CD14-positive monocyte (primary cell): ENCODE measurements at regions not wholly inside any gene's neighbourhood (a gene's known extent, or its start where the extent isn't known, plus 50 kb on each side); places are given as distances from the start of the nearest gene placed in this dataset.

Experiments
- DNase-seq, 3 donors: peaks; one replicate each; pipeline ENCODE4 v3.0.0-alpha.2; 2011 to 2022
- H2AFZ ChIP-seq: 2 replicates; pipeline ENCODE4 v1.6.0; 2012; ENCODE audit warnings: mild to moderate bottlenecking, low read depth, low read length, inconsistent platforms; ENCODE audit not compliant: insufficient read depth, poor library complexity, severe bottlenecking
- H3K27ac ChIP-seq, 2 donors: 1 replicate in 1 of 2; 2 replicates in 1 of 2; pipeline ENCODE4 v1.5.1; 2012 to 2013; ENCODE audit warnings: low read length in 2 of 2, control low read depth in 1 of 2, inconsistent platforms in 1 of 2, low read depth in 1 of 2, mild to moderate bottlenecking in 1 of 2
- H3K27me3 ChIP-seq, 2 donors: one replicate each; pipeline versions ENCODE4 v1.6.0 to v1.6.1; 2011 to 2013; ENCODE audit warnings: low read length in 2 of 2; ENCODE audit not compliant: control insufficient read depth in 2 of 2, insufficient read depth in 2 of 2
- H3K36me3 ChIP-seq, 2 donors: replicated peaks in 1 of 2; 1 replicate in 1 of 2; 2 replicates in 1 of 2; pipeline versions ENCODE4 v1.5.1 to v1.6.1; 2012 to 2013; ENCODE audit warnings: low read length in 2 of 2, control low read depth in 1 of 2, inconsistent platforms in 1 of 2, mild to moderate bottlenecking in 1 of 2; ENCODE audit not compliant: insufficient read depth in 2 of 2, control insufficient read depth in 1 of 2
- H3K4me1 ChIP-seq, 2 donors: 1 replicate in 1 of 2; 2 replicates in 1 of 2; pipeline versions ENCODE4 v1.5.1 to v1.6.1; 2012 to 2013; ENCODE audit warnings: low read length in 2 of 2, control low read depth in 1 of 2, inconsistent platforms in 1 of 2, mild to moderate bottlenecking in 1 of 2, moderate library complexity in 1 of 2; ENCODE audit not compliant: insufficient read depth in 2 of 2, control insufficient read depth in 1 of 2
- H3K4me2 ChIP-seq: replicated peaks from 2 replicates; pipeline ENCODE3; 2012; ENCODE audit warnings: low read length, moderate library complexity, mild to moderate bottlenecking; ENCODE audit not compliant: poor library complexity, severe bottlenecking; ENCODE audit errors: extremely low read depth
- H3K4me3 ChIP-seq, 3 experiments: fragments of 200-600 bp in 1 of 3; sonication (generic) in 1 of 3; replicated peaks in 1 of 3; 1 replicate in 2 of 3; 2 replicates in 1 of 3; pipeline ENCODE4 v1.5.1; 2011 to 2013; ENCODE audit warnings: low read length in 3 of 3, mild to moderate bottlenecking in 3 of 3, control low read depth in 2 of 3, low read depth in 2 of 3, inconsistent platforms in 1 of 3, moderate library complexity in 1 of 3
- H3K79me2 ChIP-seq: 2 replicates; pipeline ENCODE4 v1.6.0; 2012; ENCODE audit warnings: mild to moderate bottlenecking, control low read depth, inconsistent platforms, low read length, moderate library complexity; ENCODE audit not compliant: insufficient read depth
- H3K9ac ChIP-seq: 2 replicates; pipeline ENCODE4 v1.6.0; 2017; ENCODE audit warnings: low read length, mild to moderate bottlenecking; ENCODE audit not compliant: insufficient read depth, poor library complexity, severe bottlenecking
- H3K9me3 ChIP-seq, 2 donors: replicated peaks in 1 of 2; 1 replicate in 1 of 2; 2 replicates in 1 of 2; pipeline versions ENCODE4 v1.5.1 to v1.6.1; 2012 to 2013; ENCODE audit warnings: low read length in 2 of 2, control low read depth in 1 of 2; ENCODE audit not compliant: control insufficient read depth in 1 of 2, insufficient read depth in 1 of 2
- H4K20me1 ChIP-seq: 2 replicates; pipeline ENCODE4 v1.6.0; 2012; ENCODE audit warnings: mild to moderate bottlenecking, low read length, control low read depth, moderate library complexity; ENCODE audit not compliant: insufficient read depth
- H3K27ac Mint-ChIP-seq, 7 donors: one replicate each; pipeline ENCODE4 v1.8.0; 2020; ENCODE audit warnings: mild to moderate bottlenecking in 7 of 7, mixed read lengths in 7 of 7, moderate library complexity in 6 of 7, inconsistent platforms in 2 of 7
- H3K27me3 Mint-ChIP-seq, 3 donors: one replicate each; pipeline ENCODE4 v1.8.0; 2021 to 2022; ENCODE audit warnings: low read depth in 3 of 3, mild to moderate bottlenecking in 3 of 3, mixed read lengths in 3 of 3, moderate library complexity in 3 of 3, inconsistent platforms in 1 of 3
- H3K36me3 Mint-ChIP-seq, 2 donors: one replicate each; pipeline ENCODE4 v1.8.0; 2020; ENCODE audit warnings: mixed read lengths in 2 of 2, inconsistent platforms in 1 of 2, mild to moderate bottlenecking in 1 of 2
- H3K4me1 Mint-ChIP-seq: one replicate; pipeline ENCODE4 v1.8.0; 2020; ENCODE audit warnings: mild to moderate bottlenecking, mixed read lengths
- H3K4me3 Mint-ChIP-seq, 2 donors: one replicate each; pipeline ENCODE4 v1.8.0; 2020; ENCODE audit warnings: mild to moderate bottlenecking in 2 of 2, mixed read lengths in 2 of 2, moderate library complexity in 1 of 2
- H3K9me3 Mint-ChIP-seq, 7 donors: one replicate each; pipeline ENCODE4 v1.8.0; 2020 to 2022; ENCODE audit warnings: mixed read lengths in 7 of 7, mild to moderate bottlenecking in 6 of 7, moderate library complexity in 6 of 7, inconsistent platforms in 2 of 7
- WGBS: methylation state at CpG from one replicate; pipeline ENCODE4 v1.1.5; 2013; ENCODE audit warnings: missing lambda C conversion rate; ENCODE audit not compliant: insufficient coverage; 5-methylcytosine and 5-hydroxymethylcytosine counted together
- intact Hi-C, 2 donors: fragments of 100-400 bp; cut with micrococcal nuclease; formaldehyde crosslinking; loops; one replicate each; pipeline versions ENCODE4 v1.15.0 to v1.15.1; 2023
- TF ChIP-seq, protein P1 (sequence below): fragments of 200-600 bp; IDR thresholded peaks from one replicate; pipeline ENCODE4 v1.8.0; 2022; ENCODE audit warnings: antibody characterized with exemption, mild to moderate bottlenecking

DNA sequence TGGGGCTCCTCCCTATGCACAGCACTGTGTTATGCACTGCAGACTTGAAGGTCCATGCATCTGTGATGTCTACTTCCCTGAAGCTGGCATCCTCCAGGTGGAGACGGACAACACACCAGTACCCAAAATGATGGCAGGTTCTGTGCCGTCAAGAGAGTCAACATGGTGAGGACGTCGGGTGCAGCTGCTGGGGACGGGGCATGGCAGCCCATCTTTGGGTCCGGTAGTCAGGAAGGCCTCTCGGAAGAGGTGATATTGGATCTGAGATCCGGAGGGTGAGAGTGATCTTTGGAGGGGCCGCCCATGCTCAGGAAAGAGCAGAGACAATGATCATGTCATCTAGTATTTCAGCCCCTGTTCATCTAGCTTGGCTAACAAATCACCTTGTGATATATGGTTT lies 104.1 kb downstream of the RIPK4 start:
- H3K4me3 ChIP-seq = no peak overlapping the region
- no peaks in the 10 kb centered on the region for H3K36me3 ChIP-seq
- H3K27me3 ChIP-seq = peaks cover 0 to 7% of the 10 kb centered on the region in 2 donors
- WGBS = 100% methylated on average over 2 of the region's 9 CpGs
- H3K27ac ChIP-seq = no peak overlapping the region
- no peak overlapping the region for H2AFZ ChIP-seq
- no peak overlapping the region for H3K4me2 ChIP-seq
- H3K9ac ChIP-seq = no peak overlapping the region
- no peaks in the 10 kb centered on the region for H3K79me2 ChIP-seq
- H3K9me3 ChIP-seq = no peaks in the 10 kb centered on the region
- H3K4me1 ChIP-seq = peaks cover 37 to 44% of the 10 kb centered on the region in 2 donors
- Mint-ChIP-seq H3K27ac (peak overlapping the region in 3 of 7 donors; percentile 20 to 72 (median 41)), H3K9me3 (peaks cover 0 to under 1% (median 0%) of the 10 kb centered on the region in 7 donors), H3K36me3 (peaks cover 0 to 2% of the 10 kb centered on the region in 2 donors), H3K4me3 (no peak overlapping the region), H3K4me1 (peaks cover 34% of the 10 kb centered on the region), H3K27me3 (peaks cover 2 to 9% (median 7%) of the 10 kb centered on the region in 3 donors)
- DNase-seq = no peak
- H4K20me1 ChIP-seq = no peaks in the 10 kb centered on the region
- intact Hi-C loops = no loop called here
- TF ChIP-seq, protein P1, sequence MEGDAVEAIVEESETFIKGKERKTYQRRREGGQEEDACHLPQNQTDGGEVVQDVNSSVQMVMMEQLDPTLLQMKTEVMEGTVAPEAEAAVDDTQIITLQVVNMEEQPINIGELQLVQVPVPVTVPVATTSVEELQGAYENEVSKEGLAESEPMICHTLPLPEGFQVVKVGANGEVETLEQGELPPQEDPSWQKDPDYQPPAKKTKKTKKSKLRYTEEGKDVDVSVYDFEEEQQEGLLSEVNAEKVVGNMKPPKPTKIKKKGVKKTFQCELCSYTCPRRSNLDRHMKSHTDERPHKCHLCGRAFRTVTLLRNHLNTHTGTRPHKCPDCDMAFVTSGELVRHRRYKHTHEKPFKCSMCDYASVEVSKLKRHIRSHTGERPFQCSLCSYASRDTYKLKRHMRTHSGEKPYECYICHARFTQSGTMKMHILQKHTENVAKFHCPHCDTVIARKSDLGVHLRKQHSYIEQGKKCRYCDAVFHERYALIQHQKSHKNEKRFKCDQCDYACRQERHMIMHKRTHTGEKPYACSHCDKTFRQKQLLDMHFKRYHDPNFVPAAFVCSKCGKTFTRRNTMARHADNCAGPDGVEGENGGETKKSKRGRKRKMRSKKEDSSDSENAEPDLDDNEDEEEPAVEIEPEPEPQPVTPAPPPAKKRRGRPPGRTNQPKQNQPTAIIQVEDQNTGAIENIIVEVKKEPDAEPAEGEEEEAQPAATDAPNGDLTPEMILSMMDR = no peak

DNA sequence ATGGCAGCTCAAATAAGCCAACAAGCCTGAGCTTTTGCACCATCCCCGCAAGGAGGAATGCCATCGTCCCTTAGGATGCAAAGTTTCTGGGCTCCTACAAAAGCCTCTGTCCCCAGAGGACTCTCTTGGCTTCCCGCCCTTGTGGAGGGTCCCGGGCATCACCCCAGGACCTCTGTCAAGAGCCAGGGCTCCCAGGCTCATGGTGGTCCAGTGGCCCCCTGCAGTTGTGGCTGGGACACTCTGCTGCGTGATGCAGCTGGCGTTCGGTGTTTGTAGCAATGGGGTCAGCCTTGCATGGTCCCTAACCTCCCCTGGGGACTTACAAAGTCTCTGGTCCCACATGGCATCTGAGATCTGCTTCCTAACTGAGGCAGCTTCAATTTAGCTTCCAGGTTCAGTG lies 104.7 kb downstream of the RIPK4 start:
- Mint-ChIP-seq H3K27ac (no peak overlapping the region), H3K4me1 (peaks cover 30% of the 10 kb centered on the region), H3K4me3 (no peak overlapping the region), H3K27me3 (peaks cover 2 to 9% (median 7%) of the 10 kb centered on the region in 3 donors), H3K9me3 (peaks cover 0 to 3% (median 0%) of the 10 kb centered on the region in 7 donors), H3K36me3 (peaks cover 0 to 2% of the 10 kb centered on the region in 2 donors)
- intact Hi-C loops = no loop called here
- Histone ChIP-seq H3K27ac (no peak overlapping the region), H3K79me2 (no peaks in the 10 kb centered on the region), H3K9me3 (no peaks in the 10 kb centered on the region), H3K9ac (no peak overlapping the region), H4K20me1 (no peaks in the 10 kb centered on the region), H3K4me3 (no peak overlapping the region), H3K4me2 (no peak overlapping the region), H3K36me3 (no peaks in the 10 kb centered on the region), H2AFZ (no peak overlapping the region), H3K4me1 (peaks cover 35 to 38% of the 10 kb centered on the region in 2 donors), H3K27me3 (peaks cover 0 to 7% of the 10 kb centered on the region in 2 donors)
- no peak for DNase-seq
- WGBS = 93% methylated on average over 7 of the region's 7 CpGs
- TF ChIP-seq, protein P1 = no peak
